ENCODE measurements at regions not wholly inside any gene's neighbourhood (a gene's known extent, or its start where the extent isn't known, plus 50 kb on each side); places are given as distances from the start of the nearest gene placed in this dataset.

- TF ChIP-seq CTCF (IDR thresholded peaks at IDR 0.05; ENCODE audit: borderline replicate concordance, extremely low read depth, low read length, poor library complexity, severe bottlenecking) (no peak), EZH2 (IDR thresholded peaks at IDR 0.05; ENCODE audit: borderline replicate concordance, low read depth, low read length, severe bottlenecking) (no peak)
Observed at GRCh38 chr1:163436140-163436812, 114.5 kb downstream of the NUF2 start.
